ENCODE measurements at regions not wholly inside any gene's neighbourhood (a gene's known extent, or its start where the extent isn't known, plus 50 kb on each side); places are given as distances from the start of the nearest gene placed in this dataset.
"Not testable (repeated sequence)": the region's sequence is repeated elsewhere in the genome, so short reads cannot be mapped to it uniquely, and the experiment has no call there.

- no peak for DNase-seq (ENCODE audit: low spot score)
Observed at GRCh38 chr6:3962291-3963280, 113.4 kb downstream of the FAM50B start.

- DNase-seq (ENCODE audit: low spot score), result no peak
Observed at GRCh38 chr6:3963426-3963825, 114.3 kb downstream of the FAM50B start.

DNA sequence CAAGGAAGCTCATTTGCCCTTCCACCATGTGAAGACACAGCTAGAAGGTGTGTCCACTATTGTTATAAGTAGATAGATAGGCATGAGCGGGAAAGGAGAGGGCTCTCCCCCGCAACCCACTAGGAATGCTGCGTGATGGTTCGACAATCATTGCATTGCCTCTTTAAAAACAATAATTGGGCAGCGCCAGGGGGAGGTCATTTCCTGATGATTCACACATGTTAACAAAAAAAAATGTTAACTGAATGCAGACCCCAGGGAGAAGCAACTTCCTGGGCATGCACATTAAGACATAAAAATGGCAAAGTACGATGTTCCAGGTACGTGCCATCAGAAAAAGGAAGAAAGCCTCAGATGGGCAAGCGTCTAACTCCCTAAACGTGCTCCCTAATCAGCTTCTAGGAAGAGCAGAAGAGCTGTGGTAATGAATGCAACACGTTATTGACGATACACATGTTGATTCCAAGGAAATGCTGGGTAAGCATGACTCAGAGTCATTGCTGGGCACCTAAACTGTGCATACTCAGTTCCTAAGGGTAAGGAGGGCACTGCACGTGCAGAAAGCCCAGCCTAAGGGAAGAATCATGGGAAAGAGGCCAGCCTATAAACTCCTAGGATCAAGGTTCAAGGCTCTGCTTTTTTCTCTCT, 113.7 kb downstream of the FAM217A start:
- DNase-seq (ENCODE audit: low spot score), result peak; percentile 44

DNA sequence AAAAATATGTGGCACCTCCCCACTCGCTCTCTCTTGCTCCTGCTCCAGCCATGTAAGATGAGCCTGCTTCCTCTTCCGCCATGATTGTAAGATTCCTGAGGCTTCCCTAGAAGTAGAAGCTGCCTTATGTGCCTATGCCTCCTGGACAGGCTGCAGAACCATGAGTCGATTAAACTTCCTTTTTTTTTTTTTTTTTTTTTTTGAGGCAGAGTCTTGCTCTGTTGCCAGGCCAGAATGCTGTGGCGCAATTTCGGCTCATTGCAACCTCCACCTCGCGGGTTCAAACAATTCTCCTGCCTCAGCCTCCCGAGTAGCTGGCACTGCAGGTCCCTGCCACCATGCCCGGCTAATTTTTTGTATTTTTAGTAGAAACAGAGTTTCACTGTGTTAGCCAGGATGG, 112.5 kb downstream of the FAM217A start:
- no peak for DNase-seq (ENCODE audit: low spot score)

GRCh38 chr6:3970097-3970496, 108.8 kb downstream of the FAM217A start:
- DNase-seq (ENCODE audit: low spot score), result no peak

DNA sequence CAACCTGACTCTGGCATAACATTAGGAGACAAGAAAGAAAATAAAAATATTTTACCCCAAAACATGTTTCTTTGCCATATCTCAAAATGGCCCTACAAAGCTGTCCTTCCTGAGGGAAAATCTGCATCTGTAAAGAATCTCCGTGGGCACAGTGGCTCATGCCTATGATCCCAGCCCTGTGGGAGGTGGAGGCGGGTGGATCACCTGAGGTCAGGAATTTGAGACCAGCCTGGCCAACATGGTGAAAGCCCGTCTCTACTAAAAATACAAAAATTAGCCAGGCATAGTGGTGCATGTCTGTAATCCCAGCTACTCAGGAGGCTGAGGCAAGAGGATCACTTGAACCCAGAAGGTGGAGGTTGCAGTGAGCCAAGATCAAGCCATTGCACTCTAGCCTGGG, 105.8 kb downstream of the FAM217A start:
- not testable (repeated sequence) for DNase-seq (ENCODE audit: low spot score)

- DNase-seq (ENCODE audit: low spot score), result peak; percentile 80
Observed at GRCh38 chr6:3977875-3978711, 100.8 kb downstream of the FAM217A start.

DNA sequence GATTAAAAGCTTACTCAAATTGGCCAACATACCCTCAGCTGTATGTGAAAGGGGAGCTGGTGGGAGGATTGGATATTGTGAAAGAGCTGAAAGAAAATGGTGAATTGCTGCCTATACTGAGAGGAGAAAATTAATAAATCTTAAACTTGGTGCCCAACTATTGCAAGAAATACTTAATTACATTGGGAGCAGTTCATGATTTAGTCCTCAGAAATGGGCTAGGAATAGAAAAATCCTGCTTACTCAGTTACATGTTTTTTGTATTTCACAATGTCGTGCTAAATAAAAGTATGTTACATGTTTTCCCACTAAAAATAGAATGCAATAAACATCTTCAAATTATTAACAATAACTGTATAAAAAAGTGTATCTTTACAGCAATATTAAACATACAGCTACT, 100.0 kb downstream of the FAM217A start:
- DNase-seq (ENCODE audit: low spot score), result not testable (repeated sequence)

DNA sequence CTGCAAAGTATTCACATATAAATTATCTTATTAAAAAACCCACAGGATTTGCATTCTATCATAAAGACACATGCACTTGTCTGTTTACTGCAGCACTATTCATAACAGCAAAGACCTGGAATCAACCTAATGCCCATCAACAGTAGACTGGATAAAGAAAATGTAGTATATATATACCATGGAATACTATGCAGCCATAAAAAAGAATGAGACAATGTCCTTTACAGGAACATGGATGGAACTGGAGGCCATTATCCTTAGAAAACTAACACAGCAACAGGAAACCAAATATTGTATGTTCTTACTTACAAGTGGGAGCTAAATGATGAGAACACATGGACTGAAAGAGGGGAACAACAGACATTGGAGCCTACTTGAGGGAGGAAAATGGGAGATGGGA, 97.0 kb downstream of the FAM217A start:
- DNase-seq (ENCODE audit: low spot score), result no peak

DNA sequence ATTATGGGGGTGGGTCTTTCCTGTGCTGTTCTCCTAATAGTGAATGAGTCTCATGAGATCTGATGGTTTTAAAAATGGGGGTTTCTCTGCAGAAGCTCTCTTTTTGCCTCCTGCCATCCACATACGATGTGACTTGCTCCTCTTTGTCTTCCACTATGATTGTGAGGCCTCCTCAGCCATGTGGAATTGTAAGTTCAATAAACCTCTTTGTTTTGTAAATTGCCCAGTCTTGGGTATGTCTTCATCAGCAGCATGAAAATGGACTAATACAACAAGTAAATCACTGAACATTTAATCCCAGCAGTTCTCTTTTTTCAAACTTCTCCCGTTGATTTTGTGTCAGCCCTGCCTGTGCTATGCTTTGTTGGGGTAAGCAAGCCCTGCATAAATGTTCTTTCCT, 95.2 kb downstream of the FAM217A start:
- DNase-seq (ENCODE audit: low spot score), result no peak

- no peak for DNase-seq (ENCODE audit: low spot score)
Observed at GRCh38 chr6:3984494-3984893, 94.4 kb downstream of the FAM217A start.

GRCh38 chr6:3986241-3986640, 92.7 kb downstream of the FAM217A start:
- no peak for DNase-seq (ENCODE audit: low spot score)

GRCh38 chr6:3987053-3987452, 91.9 kb downstream of the FAM217A start:
- DNase-seq (ENCODE audit: low spot score), result peak; percentile 68

- DNase-seq (ENCODE audit: low spot score), result no peak
Observed at GRCh38 chr6:3987576-3987975, 91.4 kb downstream of the FAM217A start.

- peak; percentile 89 for DNase-seq (ENCODE audit: low spot score)
Observed at GRCh38 chr6:3990692-3991491, 88.0 kb downstream of the FAM217A start.

GRCh38 chr6:3991941-3992340, 87.0 kb downstream of the FAM217A start:
- DNase-seq (ENCODE audit: low spot score), result no peak

GRCh38 chr6:3996349-3996748, 82.6 kb downstream of the FAM217A start:
- no peak for DNase-seq (ENCODE audit: low spot score)

DNA sequence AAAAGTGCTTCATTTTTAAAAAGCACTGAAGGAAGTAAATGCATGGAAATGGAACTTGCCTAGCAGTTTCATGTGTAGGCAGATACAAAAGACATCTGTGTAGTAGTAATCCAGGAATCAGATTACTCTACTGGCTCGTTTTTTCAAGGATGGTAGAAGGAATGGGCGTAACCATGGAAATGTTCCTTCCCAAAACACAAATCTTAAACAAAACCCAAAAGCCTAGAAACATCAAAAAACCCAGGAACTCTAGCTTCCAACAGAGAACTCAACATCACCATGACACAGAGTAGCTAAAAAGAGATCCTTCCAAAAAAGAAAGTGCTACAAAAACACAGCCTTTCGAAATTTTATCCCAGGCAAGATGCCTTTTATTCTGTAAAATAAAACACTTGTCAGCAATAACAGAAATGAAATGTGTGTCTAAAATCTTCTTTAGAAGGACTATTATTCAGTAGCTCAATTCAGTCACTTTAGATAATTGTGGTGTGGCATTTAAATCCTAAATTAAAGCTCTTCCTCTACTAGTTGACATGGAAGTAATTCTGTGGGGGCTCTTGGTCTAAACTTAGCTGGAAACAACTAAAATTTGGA, 81.7 kb downstream of the FAM217A start:
- no peak for DNase-seq (ENCODE audit: low spot score)

DNA sequence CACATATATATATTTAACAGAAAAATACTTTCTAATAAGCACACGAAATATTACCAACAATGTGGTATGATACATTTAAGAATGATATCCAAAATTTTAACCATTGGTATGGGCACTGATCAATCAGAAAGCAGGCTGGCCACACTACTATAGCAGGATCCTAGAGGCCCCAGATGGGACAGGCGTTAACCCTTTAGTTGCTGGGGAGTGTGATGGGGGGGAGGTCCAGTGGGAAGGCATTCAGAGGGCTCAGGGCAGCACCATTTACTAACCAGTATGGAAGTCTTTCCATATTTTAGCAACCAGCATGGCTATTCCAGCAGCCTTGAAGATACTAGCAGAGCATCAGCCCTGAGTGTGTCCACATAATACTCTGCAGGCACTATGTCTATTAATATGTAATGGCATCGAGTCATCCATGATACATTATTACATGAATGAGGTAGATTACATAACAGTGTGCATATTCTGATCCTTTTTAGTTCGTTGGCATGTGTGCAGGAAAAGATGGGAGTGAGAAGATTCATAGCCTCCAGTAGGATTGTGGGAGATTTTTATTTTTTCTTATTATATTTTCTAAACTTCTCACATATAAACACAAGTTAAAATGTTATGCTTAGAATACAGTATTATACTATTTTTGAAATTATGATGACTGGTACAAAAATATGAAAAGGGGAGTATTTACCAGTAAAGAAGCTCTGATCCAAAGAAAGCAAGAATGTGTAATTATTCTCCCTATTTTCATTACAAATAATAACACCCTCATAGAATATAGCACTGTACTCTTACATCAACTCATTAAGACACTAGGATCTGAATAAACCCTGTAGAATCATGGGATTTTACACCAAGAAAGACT, 78.9 kb downstream of the FAM217A start:
- DNase-seq (ENCODE audit: low spot score), result no peak

- DNase-seq (ENCODE audit: low spot score), result no peak
Observed at GRCh38 chr6:4004249-4004648, 74.7 kb downstream of the FAM217A start.

Measured in kidney capillary endothelial cell (primary cell).